Mucosa of descending colon (tissue), 3 donors: ENCODE measurements at regions not wholly inside any gene's neighbourhood (a gene's known extent, or its start where the extent isn't known, plus 50 kb on each side); places are given as distances from the start of the nearest gene placed in this dataset.

Experiments
- ATAC-seq: fragments of 200-7000 bp; cut with Tn5 transposase; one replicate; pipeline ENCODE4 v1.9.1; 2020; ENCODE audit warnings: mild to moderate bottlenecking, moderate library complexity
- DNase-seq, 3 donors: peaks; one replicate each; pipeline ENCODE4 v3.0.0-alpha.2; 2020
- H3K36me3 ChIP-seq: fragments of 200-600 bp; one replicate; pipeline ENCODE4 v1.8.0; 2021; ENCODE audit warnings: low read depth, mild to moderate bottlenecking
- H3K4me1 ChIP-seq: fragments of 200-600 bp; one replicate; pipeline ENCODE4 v1.8.0; 2021; ENCODE audit warnings: low read depth, mild to moderate bottlenecking
- H3K4me3 ChIP-seq: fragments of 200-600 bp; one replicate; pipeline ENCODE4 v1.8.0; 2021; ENCODE audit warnings: mild to moderate bottlenecking
- H3K9me3 ChIP-seq: fragments of 200-600 bp; one replicate; pipeline ENCODE4 v1.8.0; 2021; ENCODE audit warnings: mild to moderate bottlenecking
- intact Hi-C, 2 donors: fragments of 100-400 bp; cut with DNase I in 1 of 2; cut with micrococcal nuclease in 1 of 2; formaldehyde crosslinking; loops; one replicate each; pipeline versions ENCODE4 v1.11.0 to v1.11.1; 2022; cut with DNase I, micrococcal nuclease
- TF ChIP-seq, protein P1 (sequence below): fragments of 200-600 bp; IDR thresholded peaks from one replicate; pipeline ENCODE4 v1.8.0; 2022; ENCODE audit warnings: antibody characterized with exemption, mild to moderate bottlenecking
- donor health status: DM: no; HTN: no; CAD: no; lungs with moderate emphysema.
- donor health status: DM: no; HTN: no; CAD: no.
- donor health status: DM: no; HTN: yes; CAD: no.

DNA sequence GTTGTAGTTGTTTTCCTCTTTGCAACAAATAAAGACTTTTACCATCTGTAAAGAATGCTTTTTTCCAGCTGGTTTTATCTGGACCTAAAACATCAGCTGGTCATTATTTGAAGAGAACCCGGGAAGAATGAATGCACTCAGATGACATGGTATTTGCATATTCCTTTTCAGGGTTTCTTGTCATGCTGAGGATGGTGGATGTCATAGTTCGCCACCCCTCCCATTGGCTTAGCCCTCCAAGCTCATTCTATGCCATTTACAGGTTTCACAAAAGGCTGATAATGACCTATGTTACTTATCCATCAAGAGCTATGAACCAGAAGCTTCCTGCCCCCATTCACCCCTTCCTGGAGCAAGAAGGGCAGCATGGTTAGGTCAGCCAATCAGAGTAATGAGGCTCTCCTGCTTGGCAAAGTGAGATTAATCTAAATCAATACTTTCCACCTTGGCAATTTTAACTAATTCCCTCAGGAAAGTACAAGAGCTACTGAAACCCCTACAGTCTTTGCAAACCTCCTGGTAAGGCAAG is 440.5 kb upstream of the TLE4 start:
- ATAC-seq (no peak), DNase-seq (no peak)
- Histone ChIP-seq H3K36me3 (no peaks in the 10 kb centered on the region), H3K9me3 (no peaks in the 10 kb centered on the region), H3K4me1 (no peaks in the 10 kb centered on the region), H3K4me3 (no peak overlapping the region)
- TF ChIP-seq, protein P1, sequence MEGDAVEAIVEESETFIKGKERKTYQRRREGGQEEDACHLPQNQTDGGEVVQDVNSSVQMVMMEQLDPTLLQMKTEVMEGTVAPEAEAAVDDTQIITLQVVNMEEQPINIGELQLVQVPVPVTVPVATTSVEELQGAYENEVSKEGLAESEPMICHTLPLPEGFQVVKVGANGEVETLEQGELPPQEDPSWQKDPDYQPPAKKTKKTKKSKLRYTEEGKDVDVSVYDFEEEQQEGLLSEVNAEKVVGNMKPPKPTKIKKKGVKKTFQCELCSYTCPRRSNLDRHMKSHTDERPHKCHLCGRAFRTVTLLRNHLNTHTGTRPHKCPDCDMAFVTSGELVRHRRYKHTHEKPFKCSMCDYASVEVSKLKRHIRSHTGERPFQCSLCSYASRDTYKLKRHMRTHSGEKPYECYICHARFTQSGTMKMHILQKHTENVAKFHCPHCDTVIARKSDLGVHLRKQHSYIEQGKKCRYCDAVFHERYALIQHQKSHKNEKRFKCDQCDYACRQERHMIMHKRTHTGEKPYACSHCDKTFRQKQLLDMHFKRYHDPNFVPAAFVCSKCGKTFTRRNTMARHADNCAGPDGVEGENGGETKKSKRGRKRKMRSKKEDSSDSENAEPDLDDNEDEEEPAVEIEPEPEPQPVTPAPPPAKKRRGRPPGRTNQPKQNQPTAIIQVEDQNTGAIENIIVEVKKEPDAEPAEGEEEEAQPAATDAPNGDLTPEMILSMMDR: no peak
- intact Hi-C loops: no loop called here

DNA sequence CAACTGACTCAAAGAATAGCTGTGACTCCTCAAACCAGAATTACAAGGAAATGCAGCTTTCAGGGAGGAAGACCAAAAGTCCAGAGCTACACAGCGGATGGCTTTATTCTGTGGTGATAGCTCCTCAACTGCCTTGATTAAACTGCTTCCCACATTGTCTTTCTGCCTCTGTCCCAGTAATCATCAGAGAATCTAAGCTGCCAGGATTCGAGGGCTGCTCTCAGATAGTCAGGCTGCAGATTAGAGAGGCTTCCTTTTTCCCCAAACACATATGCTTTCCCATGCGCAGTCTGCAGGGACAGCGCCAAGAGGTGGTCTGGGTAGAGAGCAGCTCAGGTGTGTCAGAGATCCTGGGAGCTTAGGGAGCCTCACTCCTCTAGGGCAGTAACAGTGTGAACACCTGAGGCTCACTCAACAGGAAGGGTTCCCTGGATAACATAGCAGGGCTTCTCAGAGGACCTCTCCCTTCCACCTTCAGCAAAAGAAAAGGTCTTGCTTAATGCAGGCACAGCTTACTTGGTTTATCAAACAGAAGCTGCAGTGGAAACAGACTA is 439.9 kb upstream of the TLE4 start:
- no peak for DNase-seq
- intact Hi-C loops: no loop called here
- no peak overlapping the region for H3K4me3 ChIP-seq
- TF ChIP-seq, protein P1: no peak
- no peak for ATAC-seq
- no peaks in the 10 kb centered on the region for H3K9me3 ChIP-seq
- no peaks in the 10 kb centered on the region for H3K36me3 ChIP-seq
- no peaks in the 10 kb centered on the region for H3K4me1 ChIP-seq

DNA sequence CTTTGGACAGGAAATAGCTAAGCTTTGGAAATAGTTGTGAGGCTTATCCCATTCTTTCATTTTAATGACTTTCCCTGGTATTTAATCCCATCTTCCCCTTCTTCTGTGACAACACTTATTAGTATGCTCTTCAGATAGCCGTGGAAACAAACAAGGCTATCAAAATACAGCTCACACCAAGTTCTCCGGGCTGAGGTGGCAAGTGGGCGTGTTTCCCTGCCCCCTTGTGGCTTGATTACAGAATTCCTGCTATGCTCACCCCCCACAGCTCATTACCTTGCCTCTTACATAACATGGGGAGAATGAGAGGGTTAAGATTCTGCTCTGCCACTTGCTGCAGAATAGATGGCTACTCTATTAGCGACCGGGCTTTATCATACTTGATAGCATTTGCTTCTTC is 437.1 kb upstream of the TLE4 start:
- intact Hi-C loops: no loop called here
- ATAC-seq: no peak
- no peak for DNase-seq
- H3K4me3 ChIP-seq: no peak overlapping the region
- TF ChIP-seq, protein P1: no peak
- no peaks in the 10 kb centered on the region for H3K4me1 ChIP-seq
- H3K36me3 ChIP-seq: no peaks in the 10 kb centered on the region
- no peaks in the 10 kb centered on the region for H3K9me3 ChIP-seq

DNA sequence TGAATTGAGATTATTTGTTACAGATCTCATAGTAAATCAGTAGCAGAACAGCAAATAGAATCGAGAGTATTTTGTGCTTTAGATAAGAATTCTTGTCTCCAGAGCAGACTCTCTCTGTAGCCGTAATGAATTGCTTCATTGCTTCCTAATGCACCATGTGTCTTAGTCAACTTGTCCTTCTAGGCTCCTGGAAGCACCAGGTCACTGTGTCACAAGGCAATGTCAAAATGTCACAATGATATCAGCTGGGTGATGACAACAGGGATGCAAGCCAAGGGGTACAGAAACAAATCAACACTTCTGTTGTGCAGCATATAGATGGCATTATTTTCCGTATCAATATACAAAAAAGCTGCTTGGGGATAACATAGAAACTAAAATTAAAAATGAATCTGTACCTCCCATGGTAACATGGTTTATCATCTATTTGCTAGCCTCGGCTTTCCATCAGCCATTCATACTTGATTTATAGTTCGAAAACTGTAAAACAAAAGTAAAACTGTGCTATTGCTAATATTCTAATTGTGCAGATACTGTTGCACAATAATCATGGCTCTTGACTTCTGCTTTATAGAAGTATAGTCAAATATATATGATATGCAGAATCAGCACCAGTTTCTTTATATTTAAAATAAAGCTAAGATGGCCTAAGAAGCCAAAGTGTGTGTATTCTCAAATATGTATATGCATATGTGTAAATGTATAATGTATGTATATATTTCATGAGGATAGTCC is 435.9 kb upstream of the TLE4 start:
- intact Hi-C loops: no loop called here
- no peak overlapping the region for H3K4me3 ChIP-seq
- no peaks in the 10 kb centered on the region for H3K4me1 ChIP-seq
- TF ChIP-seq, protein P1: no peak
- no peaks in the 10 kb centered on the region for H3K36me3 ChIP-seq
- ATAC-seq: no peak
- no peaks in the 10 kb centered on the region for H3K9me3 ChIP-seq
- DNase-seq: no peak

DNA sequence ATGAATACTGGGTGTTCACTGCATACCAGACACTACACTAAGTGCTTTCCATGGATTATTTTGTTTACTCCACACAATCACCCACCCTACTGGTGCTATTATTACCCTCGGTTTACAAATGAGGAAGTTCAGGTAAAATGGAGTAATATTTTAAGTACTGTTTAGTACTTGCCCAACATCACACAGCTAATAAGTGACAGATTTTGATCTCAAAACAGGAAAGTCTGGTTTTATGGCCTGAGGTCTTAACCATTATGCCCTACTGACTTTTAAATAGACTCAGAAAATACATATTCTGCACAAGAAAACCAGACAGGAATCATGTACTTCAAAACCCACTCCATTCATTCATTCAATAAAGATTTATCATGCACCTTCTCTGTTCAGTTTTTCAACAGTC is 431.0 kb upstream of the TLE4 start:
- DNase-seq (no peak), ATAC-seq (no peak)
- Histone ChIP-seq H3K4me1 (no peaks in the 10 kb centered on the region), H3K36me3 (no peaks in the 10 kb centered on the region), H3K4me3 (no peak overlapping the region), H3K9me3 (no peaks in the 10 kb centered on the region)
- TF ChIP-seq, protein P1: no peak
- intact Hi-C loops: no loop called here
